AML-193 (cell line): ENCODE measurements at regions not wholly inside any gene's neighbourhood (a gene's known extent, or its start where the extent isn't known, plus 50 kb on each side); places are given as distances from the start of the nearest gene placed in this dataset.
"Not testable (repeated sequence)": the region's sequence is repeated elsewhere in the genome, so short reads cannot be mapped to it uniquely, and the experiment has no call there.

Source experiments
- DNase-seq, 2 experiments: peaks; one replicate each; lab custom pipeline; 2025; lab: John Stamatoyannopoulos, UW

DNA sequence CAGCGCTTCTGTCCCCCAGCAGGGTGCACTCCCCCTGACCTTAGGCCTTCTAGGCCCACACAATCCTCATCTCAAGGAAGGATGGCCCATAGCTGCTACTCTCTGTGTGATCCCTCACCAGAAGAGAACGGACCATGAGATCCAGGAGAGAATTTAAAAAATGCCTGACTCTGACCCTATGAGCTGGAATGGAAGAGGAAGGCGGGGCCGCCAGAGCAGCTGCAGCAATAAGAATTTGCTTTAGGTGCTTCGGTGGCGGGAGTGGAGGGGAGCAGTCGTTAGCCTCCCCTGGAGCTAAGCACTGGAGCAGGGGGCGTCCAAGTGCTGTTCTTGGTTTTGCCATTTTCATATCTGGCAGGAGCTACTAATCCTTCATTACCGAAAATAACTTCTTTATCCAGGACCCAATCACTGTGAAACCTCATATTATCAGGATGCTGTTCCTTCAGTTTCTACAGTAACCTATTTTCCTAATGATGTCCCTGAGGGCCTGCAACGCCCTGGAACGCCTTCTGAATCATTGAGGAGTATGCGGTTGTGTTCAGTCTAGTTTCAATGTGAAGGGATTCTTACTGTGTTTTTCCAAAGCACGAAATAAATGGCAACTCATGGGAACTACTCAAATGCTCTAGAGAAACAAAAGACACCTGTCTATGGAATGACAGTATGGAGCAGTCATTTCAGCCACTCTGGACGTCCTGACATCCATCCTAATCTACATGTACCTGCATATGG lies 105.1 kb upstream of the SIX2 start:
- no peak for DNase-seq

DNA sequence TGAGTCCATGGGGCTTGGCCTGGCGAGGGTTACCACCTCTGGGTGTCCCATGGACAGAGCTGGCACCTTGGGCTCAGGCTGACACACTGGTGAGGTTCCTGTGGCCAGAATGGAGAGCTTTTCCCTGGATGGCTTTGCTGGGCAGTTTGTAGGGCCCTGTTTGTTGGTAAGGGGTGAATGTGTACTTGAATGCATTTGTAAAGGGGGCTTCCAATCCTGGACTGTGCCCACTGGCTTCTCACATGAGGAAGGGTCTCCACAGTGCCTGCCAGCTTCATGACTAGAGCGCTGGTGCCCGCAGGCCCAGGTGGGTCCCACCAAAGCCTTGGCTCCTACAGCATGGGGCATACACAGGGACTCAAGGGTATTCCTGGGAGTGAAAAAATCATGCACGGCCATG lies 103.5 kb upstream of the SIX2 start:
- DNase-seq: no peak

DNA sequence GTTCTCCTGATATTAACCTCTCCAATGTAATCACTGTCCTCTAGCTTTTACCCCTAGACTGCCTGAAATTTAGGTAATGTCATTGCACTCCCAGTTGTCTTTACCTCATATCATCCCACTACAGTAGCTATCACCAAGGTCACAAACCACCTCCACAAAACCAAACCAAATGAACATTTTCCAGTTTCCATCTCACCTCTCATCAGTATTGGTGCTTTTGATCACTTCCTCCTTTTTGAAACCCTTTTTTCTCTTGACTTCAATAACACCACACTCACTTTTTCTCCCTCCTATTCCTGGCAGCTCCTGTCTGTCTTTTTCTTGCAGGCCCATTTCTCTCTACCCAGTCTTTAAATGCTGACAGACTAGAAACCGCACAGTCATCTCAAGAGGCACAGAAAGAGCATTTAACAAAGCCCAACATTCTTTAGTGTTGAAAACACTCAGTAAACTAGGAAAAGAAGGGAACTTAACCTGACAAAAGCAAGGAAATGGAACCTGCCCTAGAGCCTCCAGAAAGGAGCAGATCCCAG lies 95.9 kb upstream of the SIX2 start:
- DNase-seq: no peak

GRCh38 chr2:45104429-45104828 lies 95.2 kb upstream of the SIX2 start:
- DNase-seq: no peak

DNA sequence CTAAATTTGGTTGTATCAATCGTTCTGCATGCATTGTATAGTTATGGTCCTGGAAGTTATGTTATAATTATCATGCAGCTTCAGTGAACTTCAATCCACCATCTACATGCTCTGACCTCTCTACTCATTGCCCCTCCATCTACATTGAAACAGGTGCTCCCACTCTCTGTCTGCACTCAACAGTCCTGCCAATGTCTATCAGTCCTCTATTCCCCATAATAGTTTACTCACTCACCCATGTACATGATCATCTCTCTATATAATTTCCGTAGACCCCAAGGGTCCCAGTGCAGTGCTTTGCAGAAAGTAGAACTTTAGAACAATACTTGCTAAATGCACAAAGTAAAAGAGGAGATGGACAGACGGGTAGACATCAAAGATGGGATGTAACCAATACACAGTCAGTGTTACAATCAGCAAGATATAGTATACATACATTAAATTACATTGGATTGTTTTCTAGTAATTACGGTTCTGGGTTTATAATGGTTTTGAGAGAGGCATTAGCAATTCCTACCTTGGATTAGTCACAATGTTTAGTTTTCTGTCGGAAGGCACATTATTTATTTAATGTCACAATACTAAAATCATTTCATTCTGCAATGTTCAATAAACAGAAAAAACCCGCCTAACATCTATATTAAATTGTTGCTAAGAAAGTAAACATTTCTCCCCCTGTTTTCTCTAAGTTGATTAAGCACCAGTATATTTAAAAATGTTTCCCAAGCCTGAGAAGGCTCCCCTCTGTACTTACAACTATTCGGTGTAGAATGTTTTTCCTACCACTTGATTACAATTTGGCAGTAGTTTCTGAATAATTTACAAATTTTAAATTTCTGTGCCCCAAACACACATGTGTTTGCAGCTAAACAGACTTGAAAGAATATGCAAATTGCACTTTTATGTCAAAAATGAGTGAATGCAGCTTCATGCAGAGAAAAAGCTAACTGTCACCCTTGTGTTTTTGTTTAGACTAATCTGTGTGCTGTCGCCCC lies 94.4 kb upstream of the SIX2 start:
- no peak for DNase-seq

- DNase-seq: no peak
Measured at GRCh38 chr2:45102579-45103117, 93.4 kb upstream of the SIX2 start.

- no peak for DNase-seq
Measured at GRCh38 chr2:45102141-45102540, 92.9 kb upstream of the SIX2 start.

GRCh38 chr2:45096996-45097395 lies 87.7 kb upstream of the SIX2 start:
- DNase-seq: no peak

DNA sequence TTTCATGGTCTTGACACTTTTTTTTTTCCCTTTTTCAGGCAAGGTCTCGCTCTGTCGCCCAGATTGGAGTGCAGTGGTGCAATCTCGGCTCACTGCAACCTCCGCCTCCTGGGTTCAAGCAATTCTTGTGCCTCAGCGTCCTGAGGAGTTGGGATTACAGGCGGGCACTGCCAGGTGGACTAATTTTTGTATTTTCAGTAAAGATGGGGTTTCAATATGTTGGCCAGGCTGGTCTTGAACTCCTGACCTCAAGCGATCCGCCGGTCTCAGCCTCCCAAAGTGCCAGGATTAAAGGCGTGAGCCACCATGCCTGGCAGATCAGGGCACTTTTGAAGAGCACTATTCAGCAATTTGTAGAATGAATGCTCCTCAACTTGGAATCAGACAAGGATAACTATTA lies 86.8 kb upstream of the SIX2 start:
- not testable (repeated sequence) for DNase-seq

GRCh38 chr2:45093663-45094062 lies 84.4 kb upstream of the SIX2 start:
- DNase-seq: no peak

DNA sequence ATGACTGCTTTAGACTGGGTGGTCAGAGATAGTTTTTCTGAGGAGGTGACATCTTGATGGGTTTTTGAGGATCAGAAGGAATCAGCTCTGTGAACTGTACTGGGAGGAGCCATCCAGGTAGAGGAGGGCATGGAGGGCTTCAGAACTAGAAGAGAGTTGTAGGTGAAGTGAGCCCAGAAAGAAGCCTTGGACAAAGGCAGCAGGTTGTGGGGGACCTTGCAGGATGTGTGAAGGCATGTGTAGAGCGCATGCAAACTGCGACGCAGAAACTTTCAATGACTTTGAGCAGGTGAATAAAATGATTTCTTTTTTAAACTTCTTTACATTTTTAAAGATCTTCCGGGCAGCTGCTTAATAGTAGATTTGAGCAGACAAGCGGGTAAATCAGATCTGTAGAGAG lies 83.9 kb upstream of the SIX2 start:
- no peak for DNase-seq

GRCh38 chr2:45089554-45090261 lies 80.5 kb upstream of the SIX2 start:
- no peak for DNase-seq

- DNase-seq: no peak
Measured at GRCh38 chr2:45085487-45085886, 76.2 kb upstream of the SIX2 start.

- DNase-seq: no peak
Measured at GRCh38 chr2:45084361-45085020, 75.2 kb upstream of the SIX2 start.

GRCh38 chr2:45083175-45083574 lies 73.9 kb upstream of the SIX2 start:
- DNase-seq: no peak

DNA sequence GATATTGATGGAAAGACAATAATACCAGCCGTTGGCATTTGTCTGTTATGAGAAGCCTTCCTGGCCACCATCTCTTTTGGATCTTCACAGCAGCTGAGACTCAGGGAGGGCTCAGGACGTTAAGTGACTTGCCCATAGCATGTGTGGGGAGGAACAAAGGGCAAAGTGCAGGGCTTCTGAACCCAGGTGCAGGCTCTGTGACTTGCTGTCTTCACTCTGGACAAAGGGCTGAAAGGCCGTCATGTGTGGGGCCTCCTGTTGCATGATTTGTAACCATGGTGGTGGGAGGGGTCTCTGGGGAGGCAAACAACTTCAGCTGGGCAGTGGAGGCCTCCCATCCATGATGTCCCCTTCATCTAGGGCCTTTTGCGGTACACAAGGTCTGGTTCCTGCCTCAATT lies 65.5 kb upstream of the SIX2 start:
- no peak for DNase-seq

- DNase-seq: no peak
Measured at GRCh38 chr2:45072862-45073237, 63.6 kb upstream of the SIX2 start.

GRCh38 chr2:45072064-45072861 lies 63.0 kb upstream of the SIX2 start:
- no peak for DNase-seq

DNA sequence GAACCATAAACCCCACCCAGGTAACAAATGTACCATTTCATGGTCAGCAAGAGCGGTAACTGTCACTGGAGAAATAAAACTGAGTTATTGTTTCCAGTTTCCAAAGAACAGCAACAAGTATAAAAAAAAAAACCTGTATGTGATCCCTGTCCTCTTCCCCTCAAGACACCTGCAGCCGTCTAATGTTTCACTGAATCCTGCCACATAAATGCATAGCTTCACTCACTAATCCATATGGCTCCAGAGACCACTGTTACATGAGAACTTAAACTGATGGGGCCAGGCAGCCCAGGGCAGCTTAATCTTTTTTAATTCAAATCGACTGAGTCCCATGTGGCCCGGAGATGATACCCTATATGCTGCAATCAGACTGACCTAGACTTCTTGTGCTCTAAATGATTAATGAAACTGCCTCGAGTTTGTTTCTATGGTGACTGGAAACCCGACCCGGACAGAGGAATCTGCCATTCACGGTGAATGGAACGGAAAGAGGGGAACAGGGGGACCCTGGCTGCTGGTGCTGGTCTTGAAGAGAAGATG lies 60.9 kb upstream of the SIX2 start:
- DNase-seq: no peak

GRCh38 chr2:45069684-45070083 lies 60.4 kb upstream of the SIX2 start:
- no peak for DNase-seq
